ENCODE measurements at regions not wholly inside any gene's neighbourhood (a gene's known extent, or its start where the extent isn't known, plus 50 kb on each side); places are given as distances from the start of the nearest gene placed in this dataset.

DNA sequence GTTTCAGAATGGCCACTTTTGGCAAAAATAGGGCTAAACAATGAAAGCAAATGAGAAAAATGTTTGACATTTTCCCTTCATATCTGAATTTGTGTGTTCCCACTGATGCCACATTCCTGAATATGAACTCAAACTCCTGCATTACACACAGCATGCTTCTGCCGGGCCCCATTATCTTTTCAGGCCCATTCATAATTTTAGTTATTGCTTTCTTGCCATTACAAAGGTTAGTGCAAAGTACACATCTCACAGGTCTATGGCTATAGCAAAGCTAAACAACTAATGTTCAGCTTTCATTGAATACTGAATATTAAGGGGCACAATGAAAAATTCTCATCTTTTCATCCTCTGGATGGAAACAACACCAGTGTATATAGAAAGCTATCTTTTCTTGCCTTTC, 568.9 kb upstream of the ZNF608 start:
- H3K27ac ChIP-seq = no peak overlapping the region
- H3K36me3 ChIP-seq = no peaks in the 10 kb centered on the region
- in situ Hi-C loops (cut with MboI; ENCODE audit: low sequenced_read_pairs in 4 of 4) = no loop called here
- no peaks in the 10 kb centered on the region for H3K27me3 ChIP-seq
- no peaks in the 10 kb centered on the region for H3K4me1 ChIP-seq
- intact Hi-C loops (cut with DNase I; ENCODE audit: low total_unique reads) = no loop called here
- DNase-seq = no peak
- TF ChIP-seq POLR2A (IDR thresholded peaks at IDR 0.05) = no peak
- TF ChIP-seq, protein P1, sequence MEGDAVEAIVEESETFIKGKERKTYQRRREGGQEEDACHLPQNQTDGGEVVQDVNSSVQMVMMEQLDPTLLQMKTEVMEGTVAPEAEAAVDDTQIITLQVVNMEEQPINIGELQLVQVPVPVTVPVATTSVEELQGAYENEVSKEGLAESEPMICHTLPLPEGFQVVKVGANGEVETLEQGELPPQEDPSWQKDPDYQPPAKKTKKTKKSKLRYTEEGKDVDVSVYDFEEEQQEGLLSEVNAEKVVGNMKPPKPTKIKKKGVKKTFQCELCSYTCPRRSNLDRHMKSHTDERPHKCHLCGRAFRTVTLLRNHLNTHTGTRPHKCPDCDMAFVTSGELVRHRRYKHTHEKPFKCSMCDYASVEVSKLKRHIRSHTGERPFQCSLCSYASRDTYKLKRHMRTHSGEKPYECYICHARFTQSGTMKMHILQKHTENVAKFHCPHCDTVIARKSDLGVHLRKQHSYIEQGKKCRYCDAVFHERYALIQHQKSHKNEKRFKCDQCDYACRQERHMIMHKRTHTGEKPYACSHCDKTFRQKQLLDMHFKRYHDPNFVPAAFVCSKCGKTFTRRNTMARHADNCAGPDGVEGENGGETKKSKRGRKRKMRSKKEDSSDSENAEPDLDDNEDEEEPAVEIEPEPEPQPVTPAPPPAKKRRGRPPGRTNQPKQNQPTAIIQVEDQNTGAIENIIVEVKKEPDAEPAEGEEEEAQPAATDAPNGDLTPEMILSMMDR (IDR thresholded peaks at IDR 0.05 in 4 of 5, conservative IDR thresholded peaks at IDR 0.05 in 1 of 5) = no peak
- no peak overlapping the region for H3K4me3 ChIP-seq
- H3K9me3 ChIP-seq = no peaks in the 10 kb centered on the region
- ATAC-seq = no peak

GRCh38 chr5:125316391-125316790, 570.0 kb upstream of the ZNF608 start:
- in situ Hi-C loops (cut with MboI; ENCODE audit: low sequenced_read_pairs in 4 of 4) = no loop called here
- no peaks in the 10 kb centered on the region for H3K36me3 ChIP-seq
- TF ChIP-seq, protein P1 (IDR thresholded peaks at IDR 0.05 in 4 of 5, conservative IDR thresholded peaks at IDR 0.05 in 1 of 5) = no peak
- TF ChIP-seq POLR2A (IDR thresholded peaks at IDR 0.05) = no peak

DNA sequence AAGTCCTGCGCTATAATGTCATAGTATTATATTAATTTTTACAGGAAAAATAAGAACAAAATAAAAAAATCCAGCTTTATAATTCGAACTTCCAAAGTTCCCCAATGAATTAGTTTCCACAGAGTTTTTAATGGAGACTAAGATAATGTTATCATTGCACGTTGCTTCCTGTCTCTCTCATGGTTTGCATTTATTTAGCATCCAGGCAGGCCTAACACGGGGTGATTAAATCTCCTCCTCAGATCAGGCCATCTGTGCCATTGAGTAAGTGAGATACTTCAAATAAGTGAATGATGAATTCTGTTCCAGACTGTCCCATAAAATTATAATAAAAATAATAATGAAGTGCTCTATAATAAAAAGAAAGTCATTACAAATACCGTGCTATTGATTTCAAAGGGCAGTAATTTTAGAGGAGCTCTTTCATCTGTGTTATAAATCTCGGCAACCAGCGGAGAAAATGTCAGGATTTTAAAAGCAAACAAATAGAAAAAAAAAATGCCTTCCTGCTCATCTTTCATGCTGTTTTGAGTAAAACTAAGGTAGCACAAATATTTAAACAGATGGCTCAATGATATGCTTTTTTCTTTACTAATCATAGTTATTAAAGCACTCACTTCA, 570.6 kb upstream of the ZNF608 start:
- TF ChIP-seq POLR2A (IDR thresholded peaks at IDR 0.05) = no peak
- TF ChIP-seq, protein P1 (IDR thresholded peaks at IDR 0.05 in 4 of 5, conservative IDR thresholded peaks at IDR 0.05 in 1 of 5) = no peak
- in situ Hi-C loops (cut with MboI; ENCODE audit: low sequenced_read_pairs in 4 of 4) = no loop called here
- DNase-seq (no peak), ATAC-seq (no peak)
- Histone ChIP-seq H3K27me3 (no peaks in the 10 kb centered on the region), H3K4me3 (no peak overlapping the region), H3K27ac (no peak overlapping the region), H3K4me1 (no peaks in the 10 kb centered on the region), H3K9me3 (no peaks in the 10 kb centered on the region), H3K36me3 (no peaks in the 10 kb centered on the region)
- intact Hi-C loops (cut with DNase I; ENCODE audit: low total_unique reads) = no loop called here

More at GRCh38 chr5:125316391-125316790, 570.0 kb upstream of the ZNF608 start:
- H3K27ac ChIP-seq = no peak overlapping the region
- H3K9me3 ChIP-seq = no peaks in the 10 kb centered on the region
- no peak overlapping the region for H3K4me3 ChIP-seq
- H3K4me1 ChIP-seq = no peaks in the 10 kb centered on the region
- H3K27me3 ChIP-seq = no peaks in the 10 kb centered on the region
- intact Hi-C loops (cut with DNase I; ENCODE audit: low total_unique reads) = no loop called here
- ATAC-seq (no peak), DNase-seq (no peak)

- TF ChIP-seq, protein P1 (IDR thresholded peaks at IDR 0.05 in 4 of 5, conservative IDR thresholded peaks at IDR 0.05 in 1 of 5) = no peak
- no peak for TF ChIP-seq POLR2A (IDR thresholded peaks at IDR 0.05)
- no peak overlapping the region for H3K4me3 ChIP-seq
- ATAC-seq = no peak
- intact Hi-C loops (cut with DNase I; ENCODE audit: low total_unique reads) = no loop called here
- no peaks in the 10 kb centered on the region for H3K4me1 ChIP-seq
- no peak overlapping the region for H3K27ac ChIP-seq
- no peak for DNase-seq
- no peaks in the 10 kb centered on the region for H3K36me3 ChIP-seq
- H3K27me3 ChIP-seq = no peaks in the 10 kb centered on the region
- no peaks in the 10 kb centered on the region for H3K9me3 ChIP-seq
- in situ Hi-C loops (cut with MboI; ENCODE audit: low sequenced_read_pairs in 4 of 4) = no loop called here
Measured at GRCh38 chr5:125317536-125317995, 571.1 kb upstream of the ZNF608 start.

- H3K4me1 ChIP-seq = no peaks in the 10 kb centered on the region
- ATAC-seq (no peak), DNase-seq (no peak)
- no peak overlapping the region for H3K4me3 ChIP-seq
- no peaks in the 10 kb centered on the region for H3K27me3 ChIP-seq
- H3K36me3 ChIP-seq = no peaks in the 10 kb centered on the region
- no peaks in the 10 kb centered on the region for H3K9me3 ChIP-seq
- H3K27ac ChIP-seq = no peak overlapping the region
- in situ Hi-C loops (cut with MboI; ENCODE audit: low sequenced_read_pairs in 4 of 4) = no loop called here
- TF ChIP-seq, protein P1 (IDR thresholded peaks at IDR 0.05 in 4 of 5, conservative IDR thresholded peaks at IDR 0.05 in 1 of 5) = no peak
- no peak for TF ChIP-seq POLR2A (IDR thresholded peaks at IDR 0.05)
- intact Hi-C loops (cut with DNase I; ENCODE audit: low total_unique reads) = no loop called here
Measured at GRCh38 chr5:125321654-125322053, 575.2 kb upstream of the ZNF608 start.

All from gastrocnemius medialis (tissue), 4 donors.